LHCN-M2 (cell line): ENCODE measurements at regions not wholly inside any gene's neighbourhood (a gene's known extent, or its start where the extent isn't known, plus 50 kb on each side); places are given as distances from the start of the nearest gene placed in this dataset.

Source experiments
- DNase-seq: peaks from one replicate; pipeline ENCODE4 v3.0.0-alpha.2; 2012; ENCODE audit warnings: low read depth

- DNase-seq: peak; percentile 38
These were observed 366.9 kb downstream of the TGFB2 start for GRCh38 chr1:218711884-218712674.

- no peak for DNase-seq
These were observed 367.5 kb downstream of the TGFB2 start for GRCh38 chr1:218712677-218713076.

DNA sequence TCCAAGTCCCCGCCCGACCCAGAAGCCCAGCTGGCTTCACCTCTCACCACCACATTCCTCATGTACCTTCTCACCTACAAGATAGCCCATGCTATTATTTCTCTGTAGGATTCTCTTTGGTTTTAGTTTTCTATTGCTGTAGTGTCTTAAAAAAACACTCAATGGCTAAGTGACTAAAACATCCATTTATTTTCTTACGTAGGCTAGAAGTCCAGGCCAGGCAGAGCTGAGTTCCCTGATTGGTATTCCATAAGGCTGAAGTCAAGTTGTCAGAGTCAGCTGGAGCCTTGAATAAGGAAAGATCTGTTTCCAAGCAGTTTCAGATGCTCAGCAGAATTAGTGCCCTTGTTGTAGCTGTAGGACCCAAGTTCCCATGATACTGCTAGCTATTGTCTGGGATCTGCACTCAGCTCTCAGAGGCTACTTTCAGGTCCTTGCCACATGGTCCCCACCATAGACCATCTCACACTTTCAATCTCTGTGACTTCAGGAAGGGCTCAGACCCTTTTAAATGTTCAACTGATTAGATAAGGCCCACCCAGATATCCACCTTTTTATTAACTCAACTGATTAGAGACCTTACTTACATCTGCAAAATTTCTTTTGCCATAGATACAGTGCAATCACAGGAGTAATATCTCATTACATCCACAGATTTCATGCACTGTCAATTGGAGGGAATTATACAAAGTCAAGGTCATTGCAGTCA lies 371.0 kb downstream of the TGFB2 start:
- DNase-seq: no peak

- DNase-seq: peak; percentile 61
These were observed 372.4 kb downstream of the TGFB2 start for GRCh38 chr1:218717575-218717974.

- peak; percentile 88 for DNase-seq
These were observed 373.1 kb downstream of the TGFB2 start for GRCh38 chr1:218718206-218718605.

GRCh38 chr1:218718977-218719376 lies 373.8 kb downstream of the TGFB2 start:
- DNase-seq: no peak

DNA sequence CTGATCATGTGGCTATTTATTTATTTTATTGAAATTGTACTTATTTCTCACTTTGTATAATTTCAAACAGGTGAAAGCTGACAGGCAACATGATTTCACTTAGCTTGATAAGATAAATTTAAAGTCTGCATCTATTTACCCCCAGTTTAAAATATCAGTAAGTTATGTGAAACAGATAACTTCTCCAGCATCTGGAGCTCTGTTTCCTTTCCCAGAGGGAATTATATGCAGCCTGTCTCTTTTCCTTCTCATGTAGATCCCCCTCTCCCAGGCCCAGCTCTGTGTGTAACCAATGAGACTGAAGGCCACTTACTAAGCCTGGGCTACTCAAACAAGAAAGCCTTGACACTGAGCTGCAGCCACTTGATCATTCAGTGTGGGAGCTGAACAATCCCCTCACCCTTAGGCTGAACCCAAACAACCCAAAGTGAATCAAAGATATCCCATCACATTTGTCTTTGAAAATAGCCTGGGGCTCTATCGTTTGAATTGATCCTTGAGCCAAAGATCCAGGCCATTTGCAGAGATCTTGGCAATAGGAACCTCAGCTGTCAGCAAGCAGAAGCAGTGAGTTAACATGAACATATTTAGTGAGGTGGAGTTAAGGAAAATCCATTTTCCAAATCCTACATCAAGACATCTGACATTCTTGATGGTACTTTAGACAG lies 383.9 kb downstream of the TGFB2 start:
- no peak for DNase-seq

DNA sequence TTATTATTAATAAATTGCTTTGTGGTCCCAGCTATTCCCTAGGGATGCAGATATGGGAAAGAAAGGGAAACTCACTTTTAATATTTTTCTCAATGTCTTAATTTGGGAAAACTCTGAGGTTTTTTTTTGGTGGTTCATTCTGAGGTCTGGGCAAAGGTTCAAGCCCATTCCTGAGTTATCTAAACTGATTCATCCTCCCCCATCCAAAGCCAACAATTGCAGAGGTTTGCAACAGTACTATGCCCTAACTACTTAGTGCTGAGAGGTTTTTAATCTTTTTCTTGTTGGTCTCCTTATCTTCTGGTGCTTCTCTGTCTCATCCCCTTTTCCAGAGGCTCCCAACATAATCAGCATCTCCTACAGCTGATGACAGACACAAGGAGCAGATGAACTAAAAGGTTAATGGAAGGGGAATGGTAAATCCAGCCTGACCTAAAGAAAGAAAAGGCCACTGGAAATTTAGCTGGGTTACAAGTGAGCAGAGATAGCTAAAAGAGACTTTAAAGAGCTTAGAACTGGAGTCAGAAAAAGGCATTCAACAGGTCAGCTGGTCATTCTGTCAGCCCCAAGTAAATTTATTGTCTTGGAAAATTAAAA lies 390.4 kb downstream of the TGFB2 start:
- peak; percentile 32 for DNase-seq

GRCh38 chr1:218739426-218739825 lies 394.3 kb downstream of the TGFB2 start:
- peak; percentile 66 for DNase-seq

DNA sequence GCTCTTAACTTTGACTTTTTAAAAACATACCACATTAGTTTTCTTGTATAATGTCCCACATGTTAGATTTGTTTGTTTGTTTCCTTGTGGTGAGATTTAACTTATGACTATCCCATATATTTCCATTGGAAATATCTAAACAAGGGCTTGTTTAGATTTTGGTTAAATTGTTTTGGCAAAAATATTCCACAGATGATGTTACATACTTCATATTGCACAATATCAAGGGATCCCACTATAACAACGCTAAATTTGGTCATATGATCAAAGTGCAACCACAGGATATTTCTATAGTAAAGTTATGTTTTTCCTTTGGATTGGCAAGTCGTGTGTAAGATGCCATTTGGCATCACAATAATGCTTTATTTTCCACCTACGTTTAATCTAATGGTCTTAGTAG lies 396.7 kb downstream of the TGFB2 start:
- peak; percentile 18 for DNase-seq

GRCh38 chr1:218742467-218743262 lies 397.5 kb downstream of the TGFB2 start:
- peak; percentile 17 for DNase-seq

DNA sequence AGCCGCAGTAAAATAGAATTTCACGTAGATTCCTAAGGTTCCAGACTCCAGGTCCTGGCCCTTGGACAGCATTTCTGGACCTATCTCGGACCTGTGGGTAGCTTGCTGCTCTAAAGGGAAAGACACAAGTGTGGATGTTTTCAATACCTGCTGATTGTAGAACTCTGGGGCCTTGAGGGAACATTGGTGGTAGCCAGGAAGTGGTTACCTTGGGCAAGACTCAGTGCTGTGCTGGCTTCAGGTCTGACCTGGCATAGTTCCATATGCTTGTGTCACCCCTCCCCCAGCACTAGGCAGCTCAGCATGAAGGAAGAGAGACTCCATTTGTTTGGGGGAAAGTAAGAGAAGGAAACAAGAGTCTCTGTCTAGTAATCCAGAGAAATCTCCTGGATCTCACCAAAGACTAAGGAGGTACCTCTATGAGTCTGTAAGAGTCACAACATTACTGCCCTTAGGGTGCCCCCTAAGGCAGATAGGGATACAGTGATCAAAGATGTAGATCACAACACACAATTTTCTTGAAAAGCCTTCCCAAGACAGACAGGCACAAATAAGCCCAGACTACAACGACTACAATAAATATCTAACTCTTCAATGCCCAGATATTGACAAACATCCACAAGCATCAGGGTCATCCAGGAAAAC lies 398.8 kb downstream of the TGFB2 start:
- no peak for DNase-seq

DNA sequence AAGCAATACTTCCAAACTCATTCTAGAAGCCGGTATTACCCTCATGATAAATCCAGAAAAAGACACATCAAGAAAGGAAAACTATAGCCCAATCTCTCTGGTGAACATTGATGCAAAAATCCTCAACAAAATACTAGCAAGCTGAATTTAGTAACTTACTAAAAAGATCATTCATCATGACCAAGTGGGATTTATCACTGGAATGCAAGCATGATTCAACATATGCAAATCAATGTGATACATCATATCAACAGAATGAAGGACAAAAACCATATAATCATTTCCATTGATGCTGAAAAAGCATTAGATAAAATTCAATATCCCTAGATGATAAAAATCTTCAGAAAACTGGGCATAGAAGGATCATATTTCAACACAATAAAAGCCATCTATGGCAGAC lies 402.9 kb downstream of the TGFB2 start:
- no peak for DNase-seq

- no peak for DNase-seq
These were observed 405.3 kb downstream of the TGFB2 start for GRCh38 chr1:218750216-218750970.

GRCh38 chr1:218751208-218751948 lies 406.2 kb downstream of the TGFB2 start:
- no peak for DNase-seq

DNA sequence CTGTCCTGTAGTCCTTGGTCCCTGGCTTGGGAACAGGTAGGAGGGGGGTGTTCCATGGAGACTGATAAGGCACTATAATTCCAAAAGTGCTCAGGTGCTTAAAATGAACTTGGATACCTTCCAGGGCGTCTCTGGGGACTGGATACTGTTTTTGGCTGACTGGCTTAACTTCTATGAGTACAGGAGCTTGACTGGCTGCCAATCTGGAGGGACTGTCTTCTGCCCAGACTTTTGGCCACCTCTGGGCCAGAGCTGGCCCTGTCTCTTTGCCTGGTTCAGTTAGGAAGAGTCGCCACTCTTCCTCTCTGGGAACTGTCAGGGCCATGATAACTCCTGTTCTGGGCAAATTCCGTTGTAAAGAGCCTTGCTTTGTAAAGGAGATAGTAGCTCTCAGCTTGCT lies 407.0 kb downstream of the TGFB2 start:
- no peak for DNase-seq

GRCh38 chr1:218754477-218754876 lies 409.3 kb downstream of the TGFB2 start:
- DNase-seq: no peak

GRCh38 chr1:218755128-218755527 lies 410.0 kb downstream of the TGFB2 start:
- no peak for DNase-seq

DNA sequence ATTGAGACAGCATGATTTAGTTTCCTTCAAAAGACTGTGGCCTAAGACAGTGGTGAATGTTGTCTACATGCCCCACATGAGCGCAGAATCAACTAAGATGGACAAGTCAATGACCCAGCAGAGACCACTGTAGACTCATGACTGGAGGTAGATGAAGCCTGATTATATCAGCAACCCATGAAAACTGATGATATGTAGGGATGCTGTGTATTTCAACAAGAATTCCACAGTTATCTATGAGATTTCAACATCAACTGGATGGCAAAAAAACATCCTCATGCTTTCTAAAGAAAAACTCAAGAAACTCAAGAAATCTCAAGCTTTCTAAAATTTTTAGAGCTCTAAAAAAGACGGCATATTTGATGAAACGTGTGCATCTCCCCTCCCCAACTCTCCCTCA lies 413.9 kb upstream of the LYPLAL1 start:
- no peak for DNase-seq
